Left kidney (tissue), 1 donor: ENCODE measurements at regions not wholly inside any gene's neighbourhood (a gene's known extent, or its start where the extent isn't known, plus 50 kb on each side); places are given as distances from the start of the nearest gene placed in this dataset.
"Not testable (repeated sequence)": the region's sequence is repeated elsewhere in the genome, so short reads cannot be mapped to it uniquely, and the experiment has no call there.

ENCODE experiments used
- DNase-seq: peaks from one replicate; pipeline ENCODE4 v3.0.0-alpha.2; 2013

DNA sequence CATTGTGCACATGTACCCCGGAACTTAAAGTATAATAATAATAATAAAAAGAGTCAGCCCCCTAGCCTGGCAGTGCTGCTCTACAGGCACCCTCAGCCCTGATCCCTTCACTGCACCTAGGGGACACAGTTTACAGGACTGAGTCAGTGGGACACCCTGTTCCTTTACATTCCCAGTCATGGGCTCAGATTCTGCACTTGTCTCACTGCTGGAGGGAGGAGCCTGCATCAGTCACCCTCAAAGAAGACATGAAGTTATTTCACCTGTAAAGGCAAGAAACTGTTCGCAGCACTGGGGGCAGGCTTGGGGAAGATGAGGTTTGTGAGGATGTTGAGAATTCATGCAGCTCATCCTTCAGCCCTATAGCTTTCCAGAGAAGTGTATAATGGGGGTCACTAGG, 50.7 kb upstream of the VPREB1 start:
- no peak for DNase-seq

DNA sequence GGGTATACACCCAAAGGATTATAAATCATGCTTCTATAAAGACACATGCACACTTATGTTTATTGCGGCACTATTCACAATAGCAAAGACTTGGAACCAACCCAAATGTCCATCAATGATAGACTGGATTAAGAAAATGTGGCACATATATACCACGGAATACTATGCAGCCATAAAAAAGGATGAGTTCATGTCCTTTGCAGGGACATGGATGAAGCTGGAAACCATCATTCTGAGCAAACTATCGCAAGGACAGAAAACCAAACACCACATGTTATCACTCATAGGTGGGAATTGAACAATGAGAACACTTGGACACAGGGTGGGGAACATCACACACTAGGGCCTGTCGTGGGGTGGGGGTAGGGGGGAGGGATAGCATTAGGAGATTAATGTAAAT, 51.1 kb upstream of the VPREB1 start:
- not testable (repeated sequence) for DNase-seq

DNA sequence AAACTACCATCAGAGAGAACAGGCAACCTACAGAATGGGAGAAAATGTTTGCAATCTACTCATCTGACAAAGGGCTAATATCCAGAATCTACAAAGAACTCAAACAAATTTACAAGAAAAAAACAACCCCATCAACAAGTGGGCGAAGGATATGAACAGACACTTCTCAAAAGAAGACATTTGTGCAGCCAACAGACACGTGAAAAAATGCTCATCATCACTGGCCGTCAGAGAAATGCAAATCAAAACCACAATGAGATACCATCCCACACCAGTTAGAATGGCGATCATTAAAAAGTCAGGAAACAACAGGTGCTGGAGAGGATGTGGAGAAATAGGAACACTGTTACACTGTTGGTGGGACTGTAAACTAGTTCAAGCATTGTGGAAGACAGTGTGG, 51.6 kb upstream of the VPREB1 start:
- DNase-seq: not testable (repeated sequence)

DNA sequence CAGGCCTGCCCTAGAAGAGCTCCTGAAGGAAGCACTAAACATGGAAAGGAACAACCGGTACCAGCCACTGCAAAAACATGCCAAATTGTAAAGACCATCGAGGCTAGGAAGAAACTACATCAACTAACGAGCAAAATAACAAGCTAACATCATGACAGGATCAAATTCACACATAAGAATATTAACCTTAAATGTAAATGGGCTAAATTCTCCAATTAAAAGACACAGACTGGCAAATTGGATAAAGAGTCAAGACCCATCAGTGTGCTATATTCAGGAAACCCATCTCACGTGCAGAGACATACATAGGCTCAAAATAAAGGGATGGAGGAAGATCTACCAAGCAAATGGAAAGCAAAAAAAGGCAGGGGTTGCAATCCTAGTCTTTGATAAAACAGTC, 54.8 kb upstream of the VPREB1 start:
- DNase-seq: not testable (repeated sequence)

DNA sequence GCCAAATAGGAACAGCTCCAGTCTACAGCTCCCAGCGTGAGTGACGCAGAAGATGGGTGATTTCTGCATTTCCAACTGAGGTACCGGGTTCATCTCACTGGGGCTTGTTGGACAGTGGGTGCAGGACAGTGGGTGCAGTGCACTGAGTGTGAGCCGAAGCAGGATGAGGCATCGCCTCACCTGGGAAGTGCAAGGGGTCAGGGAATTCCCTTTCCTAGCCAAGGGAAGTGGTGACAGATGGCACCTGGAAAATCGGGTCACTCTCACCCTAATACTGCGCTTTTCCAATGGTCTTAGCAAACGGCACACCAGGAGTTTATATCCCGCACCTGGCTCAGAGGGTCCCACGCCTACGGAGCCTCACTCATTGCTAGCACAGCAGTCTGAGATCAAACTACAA, 56.7 kb upstream of the VPREB1 start:
- DNase-seq: not testable (repeated sequence)

DNA sequence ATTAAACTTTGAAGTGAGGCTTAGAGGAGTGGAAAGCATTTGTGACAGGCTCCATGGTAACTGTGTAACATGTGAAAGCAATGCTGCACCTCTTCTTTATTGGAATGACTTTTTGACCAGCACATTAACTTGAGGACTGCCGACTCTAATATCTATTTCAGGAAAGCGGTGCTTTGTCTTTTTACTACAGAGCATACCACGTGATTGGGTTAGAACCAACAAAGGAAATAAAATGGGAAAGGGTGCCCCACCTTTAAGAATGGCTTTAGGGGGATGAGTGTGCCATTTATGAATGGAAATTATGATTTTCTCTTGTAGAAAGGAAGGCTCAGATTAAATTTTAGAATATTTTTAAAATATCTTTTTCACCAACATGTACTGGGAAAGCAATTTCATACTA, 57.3 kb upstream of the VPREB1 start:
- no peak for DNase-seq

DNA sequence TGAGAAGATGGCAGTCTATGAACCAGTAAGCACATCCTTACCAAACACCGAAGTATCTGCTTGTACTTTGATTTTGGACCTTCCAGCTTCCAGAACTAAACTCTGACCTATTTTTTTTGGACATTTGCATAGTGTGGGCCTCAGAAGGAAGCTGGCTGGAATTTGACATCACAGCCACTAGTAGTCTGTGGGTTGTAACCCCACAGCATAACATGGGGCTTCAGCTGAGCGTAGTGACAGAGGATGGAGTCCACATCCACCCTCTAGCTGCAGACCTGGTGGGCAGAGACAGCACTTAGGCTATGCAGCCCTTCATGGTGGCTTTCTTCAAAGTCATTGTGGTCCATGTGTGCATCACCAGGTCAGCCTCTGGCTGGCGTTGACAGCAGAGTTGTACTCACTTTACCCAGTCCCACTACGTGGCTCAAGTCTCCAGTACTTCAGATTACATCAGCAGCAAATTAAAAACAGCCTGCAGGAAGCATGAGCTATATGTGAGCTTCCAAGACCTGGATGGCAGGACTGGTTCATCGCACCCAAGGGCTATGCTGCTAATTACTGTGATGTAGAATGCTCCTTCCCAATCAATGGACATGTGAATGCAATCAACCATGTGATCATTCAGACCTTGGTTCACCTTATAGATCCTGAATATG, 58.6 kb upstream of the VPREB1 start:
- no peak for DNase-seq

DNA sequence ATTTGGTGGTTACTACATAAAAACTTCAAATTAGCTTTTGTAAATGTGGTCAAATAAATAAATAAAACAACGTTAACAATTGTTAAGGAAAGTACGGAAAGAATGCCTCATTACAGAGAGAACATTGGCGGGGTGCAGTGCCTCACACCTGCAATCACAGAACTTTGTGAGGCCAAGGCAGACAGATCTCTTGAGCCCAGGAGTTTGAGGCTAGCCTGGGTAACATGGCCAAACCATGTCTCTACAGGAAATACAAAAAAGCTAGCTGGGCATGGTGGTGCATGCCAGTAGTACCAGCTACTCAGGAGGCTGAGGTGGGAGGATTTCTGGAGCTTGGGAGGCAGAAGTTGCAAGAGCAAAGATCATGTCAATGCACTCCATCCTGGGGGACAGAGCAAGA, 59.4 kb upstream of the VPREB1 start:
- no peak for DNase-seq

DNA sequence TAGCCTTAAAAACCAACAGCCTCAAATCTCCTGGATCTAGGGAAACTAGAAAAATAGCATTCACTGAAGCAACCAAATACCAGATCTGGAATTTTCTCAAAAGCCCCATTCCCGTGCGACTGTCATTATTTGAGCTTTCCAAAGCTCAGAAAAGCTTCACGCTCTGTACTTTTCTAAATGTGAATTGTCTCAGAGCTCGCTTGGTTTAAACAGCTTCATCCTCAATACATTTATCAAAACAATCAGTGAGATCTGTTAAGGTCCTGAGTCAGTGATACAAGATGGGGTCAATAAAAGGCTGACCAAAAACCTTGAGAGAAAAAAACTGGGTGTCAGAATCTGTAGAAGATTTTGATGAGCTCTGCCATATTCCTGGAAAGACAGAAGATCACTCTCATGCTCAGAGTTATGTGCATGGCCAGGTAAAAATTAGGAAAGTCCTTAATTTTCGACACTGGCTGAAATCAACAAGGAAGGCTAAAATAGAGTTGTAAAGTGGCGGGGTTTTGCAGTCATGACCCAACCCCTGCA, 60.2 kb upstream of the VPREB1 start:
- DNase-seq: no peak

DNA sequence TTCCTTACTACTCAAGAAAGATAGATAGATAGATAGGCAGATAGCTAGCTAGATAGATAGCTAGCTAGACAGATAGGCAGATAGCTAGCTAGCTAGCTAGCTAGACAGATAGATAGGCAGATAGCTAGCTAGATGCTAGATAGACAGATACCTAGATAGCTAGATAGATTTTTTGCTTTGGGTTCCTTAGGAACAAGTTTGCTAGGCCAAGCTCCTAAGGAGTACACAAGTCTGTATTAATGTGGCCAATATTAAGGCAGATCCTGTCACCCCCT, 61.7 kb upstream of the VPREB1 start:
- no peak for DNase-seq

DNA sequence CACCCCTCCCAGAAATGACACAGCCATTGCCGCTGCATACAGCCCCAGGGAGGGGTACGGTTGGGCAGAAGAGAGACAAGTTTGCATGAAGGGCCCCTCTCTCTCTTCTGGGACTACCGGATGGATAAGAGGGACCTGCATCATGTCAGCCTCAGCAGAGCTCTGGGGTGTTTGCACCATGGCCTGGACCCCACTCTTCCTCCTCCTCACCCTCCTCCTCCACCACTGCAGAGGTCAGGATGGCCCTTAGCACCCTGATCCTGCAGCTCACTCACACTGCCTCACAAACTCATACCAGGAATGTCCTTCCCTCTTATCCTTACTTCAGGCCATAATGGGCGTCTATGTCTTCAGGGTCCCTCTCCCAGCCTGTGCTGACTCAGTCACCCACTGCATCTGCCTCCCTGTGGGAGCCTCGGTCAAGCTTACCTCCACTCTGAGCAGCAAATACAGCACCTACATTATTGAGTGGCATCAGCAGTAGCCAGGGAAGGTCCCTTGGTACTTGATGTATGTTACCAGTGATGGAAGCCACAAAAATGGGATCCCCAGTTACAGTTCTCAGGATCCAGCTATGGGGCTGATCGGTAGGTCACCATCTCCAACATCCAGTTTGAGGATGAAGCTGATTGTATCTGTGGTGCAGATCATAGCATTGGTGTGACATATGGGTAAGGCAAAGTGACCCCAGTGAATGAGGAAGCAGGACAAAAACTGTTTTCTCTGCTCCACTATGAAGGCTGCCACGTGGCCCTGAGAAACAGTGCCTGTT, 62.2 kb upstream of the VPREB1 start:
- no peak for DNase-seq

DNA sequence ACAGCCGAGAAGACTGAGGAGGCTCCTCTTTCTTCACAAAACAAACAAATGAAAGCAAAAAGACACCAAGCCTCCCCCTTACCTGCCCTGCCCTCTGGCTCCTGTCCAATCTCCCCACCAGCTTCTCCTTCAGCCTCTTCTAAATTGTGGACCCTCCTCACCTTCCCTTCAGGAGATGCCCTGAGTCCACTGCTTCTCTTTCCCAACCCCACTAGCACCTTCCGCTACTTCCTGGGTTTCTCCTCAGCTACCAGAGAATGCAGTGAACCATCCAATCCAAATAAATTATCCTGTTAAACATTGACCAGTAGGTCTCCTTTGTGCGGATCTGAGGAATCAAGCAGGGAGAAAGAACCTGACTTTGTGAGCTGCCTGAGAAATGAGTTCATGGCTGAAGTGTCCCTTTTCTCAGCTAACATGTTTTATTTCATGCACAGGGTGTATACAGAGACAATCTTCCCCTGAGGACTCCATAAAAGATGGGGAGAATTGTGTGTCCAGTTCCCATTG, 63.2 kb upstream of the VPREB1 start:
- peak; percentile 71 for DNase-seq

DNA sequence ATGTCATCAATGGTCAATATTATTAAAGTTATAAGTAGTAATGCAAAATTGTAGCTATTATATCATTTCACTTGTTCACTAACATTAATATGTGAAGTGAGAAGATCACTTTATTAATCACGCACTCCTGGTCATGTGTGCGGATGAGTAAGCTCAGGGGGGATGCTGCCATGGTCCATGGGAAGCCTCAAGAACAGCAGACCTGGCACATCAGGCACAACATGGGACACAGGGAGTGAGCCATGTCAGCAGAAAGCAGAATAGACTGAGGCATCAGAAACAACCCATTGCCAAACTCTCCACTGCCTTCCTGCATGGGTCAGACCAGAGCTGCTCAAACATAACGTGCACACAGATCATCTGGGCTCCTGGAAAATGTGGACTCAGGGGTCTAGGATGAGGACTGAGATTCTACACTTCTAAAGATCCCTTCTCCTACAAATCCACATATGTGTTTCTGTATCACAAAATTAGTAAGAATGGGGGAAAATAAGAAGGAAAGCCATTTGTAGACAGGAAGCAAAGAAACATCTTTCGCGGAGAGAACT, 63.8 kb upstream of the VPREB1 start:
- peak; percentile 39 for DNase-seq

DNA sequence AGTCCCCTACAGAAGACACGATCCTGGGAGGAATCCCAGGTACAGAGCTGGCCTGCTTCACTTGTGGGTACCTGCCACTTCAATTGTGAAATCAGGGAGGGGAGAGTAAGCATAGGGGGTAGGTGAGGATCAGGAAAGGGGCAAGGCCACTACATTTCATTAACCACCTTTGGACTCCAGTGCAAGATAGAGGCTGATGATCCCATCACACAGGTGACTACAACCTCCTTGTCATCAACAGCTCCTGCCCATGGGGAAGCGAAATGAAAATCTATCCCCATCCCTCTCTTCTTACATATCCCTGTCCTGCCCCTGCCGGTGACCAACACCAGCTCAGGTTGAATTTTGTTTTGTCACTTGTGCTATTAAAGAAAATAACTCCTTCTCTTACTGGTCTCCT, 64.7 kb upstream of the VPREB1 start:
- no peak for DNase-seq

DNA sequence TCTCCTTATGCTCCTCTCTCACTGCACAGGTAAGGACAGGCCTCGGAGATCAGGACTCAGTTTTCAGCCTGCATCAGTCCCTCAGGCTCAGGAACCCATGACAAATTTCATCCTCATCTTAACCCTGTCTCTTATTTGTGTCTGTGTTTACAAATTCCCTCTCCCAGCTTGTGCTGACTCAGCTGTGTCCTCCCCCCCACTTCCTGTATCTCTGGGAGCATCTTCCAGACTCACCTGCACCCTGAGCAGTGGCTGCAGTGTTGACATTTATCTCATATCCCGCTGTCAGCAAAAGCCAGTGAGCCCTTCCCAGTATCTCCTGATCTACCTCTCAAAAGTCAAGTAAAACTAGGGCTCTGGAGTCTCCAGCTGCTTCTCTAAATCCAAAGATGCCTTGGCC, 65.6 kb upstream of the VPREB1 start:
- DNase-seq: no peak

DNA sequence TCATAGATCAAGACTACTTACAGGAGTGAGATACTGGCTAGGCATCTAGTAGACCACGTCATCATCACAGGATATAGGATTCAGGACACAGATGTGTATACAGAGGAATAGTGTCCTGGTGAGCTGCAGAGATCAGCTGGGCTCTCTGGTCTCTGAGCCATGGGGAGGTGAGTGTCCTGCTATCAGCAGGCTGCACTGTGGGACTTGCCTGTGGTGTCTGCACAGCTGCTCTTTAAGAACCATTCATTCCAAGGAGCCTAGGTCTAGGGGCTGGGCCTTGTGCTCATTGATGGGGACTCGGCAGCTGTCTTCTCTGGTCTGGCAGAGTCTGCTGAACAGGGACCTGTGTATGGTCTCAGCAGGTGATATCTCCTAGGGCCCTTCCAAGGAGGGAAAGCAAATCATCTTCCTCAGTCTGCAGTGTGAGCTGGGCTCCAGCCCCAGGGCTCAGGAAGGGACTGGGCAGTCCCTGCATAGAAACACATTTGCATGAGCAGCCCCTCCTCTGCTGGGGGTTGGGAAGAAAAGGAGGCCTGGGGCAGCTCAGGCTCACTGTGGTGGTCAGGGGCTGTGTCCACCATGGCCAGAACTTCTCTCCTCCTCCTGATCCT, 66.1 kb upstream of the VPREB1 start:
- DNase-seq: no peak

DNA sequence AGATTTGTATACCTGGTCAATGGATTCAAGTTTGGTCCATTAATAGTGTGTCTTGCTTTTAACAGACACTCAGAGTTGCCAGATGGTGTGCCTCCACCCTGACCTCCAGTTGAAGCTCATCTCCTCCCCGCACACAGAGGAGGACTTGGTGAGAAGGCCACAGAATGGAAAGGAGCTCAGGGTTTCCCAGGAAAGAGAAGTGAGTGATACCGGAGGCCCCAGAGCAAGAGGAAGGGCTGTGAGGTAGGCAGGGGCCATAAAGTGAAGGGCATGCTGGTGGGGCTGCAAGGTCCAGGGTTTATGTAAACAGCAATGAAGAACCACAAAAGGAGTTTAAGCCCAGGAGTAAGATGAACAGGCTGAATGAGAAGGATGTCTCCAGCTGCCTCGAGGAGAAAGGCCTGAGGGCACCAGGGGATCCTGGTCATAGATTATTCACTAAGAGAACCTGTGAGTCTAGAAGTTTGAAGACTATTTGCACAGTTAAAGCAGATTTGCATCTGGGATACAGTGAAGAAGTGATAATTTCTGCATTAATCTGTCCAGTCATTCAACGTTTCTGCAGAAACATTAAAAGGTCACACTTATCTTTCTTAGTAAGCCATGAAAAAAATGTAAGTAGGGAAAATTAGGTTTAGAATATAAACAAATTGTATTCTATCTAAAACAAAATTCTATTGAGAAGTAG, 67.5 kb upstream of the VPREB1 start:
- no peak for DNase-seq

DNA sequence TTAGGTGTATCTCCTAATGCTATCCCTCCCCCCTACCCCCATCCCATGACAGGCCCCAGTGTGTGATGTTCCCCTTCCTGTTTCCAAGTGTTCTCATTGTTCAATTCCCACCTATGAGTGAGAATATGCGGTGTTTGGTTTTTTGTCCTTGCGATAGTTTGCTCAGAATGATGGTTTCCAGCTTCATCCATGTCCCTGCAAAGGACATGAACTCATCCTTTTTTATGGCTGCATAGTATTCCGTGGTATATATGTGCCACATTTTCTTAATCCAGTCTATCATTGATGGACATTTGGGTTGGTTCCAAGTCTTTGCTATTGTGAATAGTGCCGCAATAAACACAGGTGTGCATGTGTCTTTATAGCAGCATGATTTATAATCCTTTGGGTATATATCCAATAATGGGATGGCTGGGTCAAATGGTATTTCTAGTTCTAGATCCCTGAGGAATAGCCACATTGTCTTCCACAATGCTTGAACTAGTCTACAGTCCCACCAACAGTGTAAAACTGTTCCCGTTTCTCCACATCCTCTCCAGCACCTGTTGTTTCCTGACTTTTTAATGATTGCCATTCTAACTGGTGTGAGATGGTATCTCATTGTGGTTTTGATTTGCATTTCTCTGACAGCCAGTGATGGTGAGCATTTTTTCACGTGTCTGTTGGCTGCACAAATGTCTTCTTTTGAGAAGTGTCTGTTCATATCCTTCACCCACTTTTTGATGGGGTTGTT, 71.5 kb upstream of the VPREB1 start:
- not testable (repeated sequence) for DNase-seq

DNA sequence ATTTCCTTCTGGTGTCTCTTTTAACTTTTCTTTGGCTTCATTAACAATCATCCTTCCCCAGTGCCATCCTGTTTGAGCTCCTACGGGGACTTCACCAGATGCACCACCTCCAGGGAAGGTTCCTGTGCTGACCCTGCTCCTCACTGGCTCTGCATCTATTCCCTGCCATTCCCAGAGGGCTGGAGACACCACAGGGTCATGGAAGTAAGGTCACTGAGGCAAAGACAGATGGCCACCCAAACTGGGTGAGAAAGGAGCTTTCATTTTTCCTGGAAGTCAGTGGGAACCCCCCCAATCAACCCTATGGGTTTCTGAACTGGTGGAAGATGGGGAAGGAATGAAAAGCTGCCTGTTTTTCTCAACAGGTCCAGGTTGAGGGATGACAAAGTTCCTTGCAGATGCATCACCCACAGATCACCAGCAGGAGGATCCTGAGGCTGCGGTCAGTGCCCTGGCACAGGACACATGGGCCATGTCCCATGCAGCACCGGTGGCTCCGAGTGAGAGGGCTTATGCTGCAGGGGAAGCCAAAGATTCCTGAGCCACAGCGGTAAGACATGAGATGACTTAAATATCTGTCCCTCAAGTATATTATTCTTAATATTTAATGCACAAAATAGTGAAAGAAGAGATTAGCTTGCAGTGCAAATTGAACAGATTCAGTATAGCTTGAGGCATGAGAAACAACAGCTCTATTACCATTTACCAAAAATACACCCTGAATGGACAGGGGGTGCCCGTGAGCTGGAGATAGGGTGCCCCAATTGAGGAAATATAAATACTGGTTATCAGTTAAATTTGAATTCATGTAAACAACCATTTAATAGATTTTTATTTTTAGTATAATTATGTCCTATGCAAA, 73.0 kb upstream of the VPREB1 start:
- DNase-seq: no peak

DNA sequence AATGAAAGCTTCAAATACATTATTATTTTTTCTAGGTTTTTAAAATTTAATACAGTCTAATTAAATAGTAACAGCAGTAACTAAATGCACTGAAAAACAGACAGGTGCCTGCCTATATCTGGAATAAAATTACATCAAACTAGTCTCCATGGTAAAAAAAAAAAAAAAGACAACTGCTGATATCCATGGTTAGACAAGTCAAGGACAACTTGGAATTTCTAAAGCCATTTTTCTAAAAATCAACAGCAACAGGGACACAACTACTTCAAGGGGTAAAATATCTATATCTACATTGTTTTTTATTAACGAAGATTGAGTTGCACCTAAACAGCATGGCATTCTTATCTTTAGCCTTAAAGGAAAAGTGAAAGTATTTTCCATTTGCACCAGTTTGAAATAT, 74.7 kb upstream of the VPREB1 start:
- DNase-seq: no peak
